ENCODE measurements at regions not wholly inside any gene's neighbourhood (a gene's known extent, or its start where the extent isn't known, plus 50 kb on each side); places are given as distances from the start of the nearest gene placed in this dataset.

GRCh38 chr6:87900160-87900698 lies 147.4 kb upstream of the SPACA1 start:
- Histone ChIP-seq H3K36me3 (ENCODE audit: control insufficient read depth, insufficient read depth, low read length) (no peaks in the 10 kb centered on the region), H3K4me3 (ENCODE audit: low read depth, low read length) (no peak overlapping the region), H3K4me1 (no peaks in the 10 kb centered on the region), H3K27me3 (ENCODE audit: control insufficient read depth, insufficient read depth, low read length) (no peaks in the 10 kb centered on the region), H3K9ac (no peak overlapping the region), H3K4me2 (ENCODE audit: low read length) (no peak overlapping the region), H3K9me3 (ENCODE audit: control insufficient read depth, low read length) (no peaks in the 10 kb centered on the region), H3K27ac (no peak overlapping the region), H3K79me2 (no peaks in the 10 kb centered on the region), H2AFZ (no peak overlapping the region)
- no peak for TF ChIP-seq CTCF (IDR thresholded peaks at IDR 0.05)

GRCh38 chr6:87899499-87900147 lies 148.0 kb upstream of the SPACA1 start:
- Histone ChIP-seq H3K9me3 (ENCODE audit: control insufficient read depth, low read length) (no peaks in the 10 kb centered on the region), H3K27me3 (ENCODE audit: control insufficient read depth, insufficient read depth, low read length) (no peaks in the 10 kb centered on the region), H3K4me1 (no peaks in the 10 kb centered on the region), H3K4me2 (ENCODE audit: low read length) (no peak overlapping the region), H3K36me3 (ENCODE audit: control insufficient read depth, insufficient read depth, low read length) (no peaks in the 10 kb centered on the region), H3K79me2 (no peaks in the 10 kb centered on the region), H3K27ac (no peak overlapping the region), H3K9ac (no peak overlapping the region), H2AFZ (no peak overlapping the region), H3K4me3 (ENCODE audit: low read depth, low read length) (no peak overlapping the region)
- TF ChIP-seq CTCF (IDR thresholded peaks at IDR 0.05), result no peak

GRCh38 chr6:87897663-87898062 lies 150.0 kb upstream of the SPACA1 start:
- Histone ChIP-seq H3K4me3 (ENCODE audit: low read depth, low read length) (no peak overlapping the region), H3K9ac (no peak overlapping the region), H3K79me2 (no peaks in the 10 kb centered on the region), H3K27ac (no peak overlapping the region), H3K4me2 (ENCODE audit: low read length) (no peak overlapping the region), H3K27me3 (ENCODE audit: control insufficient read depth, insufficient read depth, low read length) (no peaks in the 10 kb centered on the region), H3K4me1 (no peaks in the 10 kb centered on the region), H2AFZ (no peak overlapping the region), H3K9me3 (ENCODE audit: control insufficient read depth, low read length) (no peaks in the 10 kb centered on the region), H3K36me3 (ENCODE audit: control insufficient read depth, insufficient read depth, low read length) (no peaks in the 10 kb centered on the region)
- no peak for TF ChIP-seq CTCF (IDR thresholded peaks at IDR 0.05)

- Histone ChIP-seq H3K79me2 (no peaks in the 10 kb centered on the region), H3K9ac (no peak overlapping the region), H2AFZ (no peak overlapping the region), H3K9me3 (ENCODE audit: control insufficient read depth, low read length) (no peaks in the 10 kb centered on the region), H3K27ac (no peak overlapping the region), H3K4me2 (ENCODE audit: low read length) (no peak overlapping the region), H3K36me3 (ENCODE audit: control insufficient read depth, insufficient read depth, low read length) (no peaks in the 10 kb centered on the region), H3K27me3 (ENCODE audit: control insufficient read depth, insufficient read depth, low read length) (no peaks in the 10 kb centered on the region), H3K4me3 (ENCODE audit: low read depth, low read length) (no peak overlapping the region), H3K4me1 (no peaks in the 10 kb centered on the region)
- no peak for TF ChIP-seq CTCF (IDR thresholded peaks at IDR 0.05)
Observed at GRCh38 chr6:87897013-87897412, 150.6 kb upstream of the SPACA1 start.

- no peaks in the 10 kb centered on the region for H3K79me2 ChIP-seq
- no peak for TF ChIP-seq CTCF (IDR thresholded peaks at IDR 0.05)
- H3K4me2 ChIP-seq (ENCODE audit: low read length), result no peak overlapping the region
- no peak overlapping the region for H3K27ac ChIP-seq
- H3K9ac ChIP-seq, result no peak overlapping the region
- H3K9me3 ChIP-seq (ENCODE audit: control insufficient read depth, low read length), result no peaks in the 10 kb centered on the region
- H3K27me3 ChIP-seq (ENCODE audit: control insufficient read depth, insufficient read depth, low read length), result no peaks in the 10 kb centered on the region
- no peaks in the 10 kb centered on the region for H3K4me1 ChIP-seq
- H3K36me3 ChIP-seq (ENCODE audit: control insufficient read depth, insufficient read depth, low read length), result no peaks in the 10 kb centered on the region
- no peak overlapping the region for H2AFZ ChIP-seq
- no peak overlapping the region for H3K4me3 ChIP-seq (ENCODE audit: low read depth, low read length)
Observed at GRCh38 chr6:87887266-87887665, 160.4 kb upstream of the SPACA1 start.
